ENCODE measurements at regions not wholly inside any gene's neighbourhood (a gene's known extent, or its start where the extent isn't known, plus 50 kb on each side); places are given as distances from the start of the nearest gene placed in this dataset.

DNA sequence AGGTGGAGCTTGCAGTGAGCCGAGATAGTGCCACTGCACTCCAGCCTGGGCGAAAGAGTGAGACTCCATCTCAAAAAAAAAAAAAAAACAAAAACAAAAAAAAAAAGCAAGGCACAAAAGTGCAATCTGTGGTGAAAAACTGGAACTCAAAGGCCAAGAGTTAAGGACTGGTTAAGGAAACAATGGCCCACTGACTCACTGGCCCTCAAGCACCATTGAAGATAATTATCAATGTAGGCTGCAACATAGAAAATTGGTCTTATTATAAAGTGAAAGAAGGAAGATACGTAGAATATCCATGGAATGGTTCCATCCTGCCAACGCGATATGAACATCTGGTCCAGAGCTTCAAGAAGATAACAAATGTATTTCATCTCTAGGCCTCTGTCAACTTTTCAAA is 444.2 kb downstream of the SOX9 start:
- 75 to 95% (median 87%) methylated on average over 5 of the region's 5 CpGs for WGBS, 4 donors
- no peak for DNase-seq
- intact Hi-C loops (cut with DNase I): loop anchor here in 6 of 10 donors (10.0 kb wide), 4 partner anchors 160 to 620 kb away; partner anchors contain the start of gene SSTR2 (in 1 of the 6)

DNA sequence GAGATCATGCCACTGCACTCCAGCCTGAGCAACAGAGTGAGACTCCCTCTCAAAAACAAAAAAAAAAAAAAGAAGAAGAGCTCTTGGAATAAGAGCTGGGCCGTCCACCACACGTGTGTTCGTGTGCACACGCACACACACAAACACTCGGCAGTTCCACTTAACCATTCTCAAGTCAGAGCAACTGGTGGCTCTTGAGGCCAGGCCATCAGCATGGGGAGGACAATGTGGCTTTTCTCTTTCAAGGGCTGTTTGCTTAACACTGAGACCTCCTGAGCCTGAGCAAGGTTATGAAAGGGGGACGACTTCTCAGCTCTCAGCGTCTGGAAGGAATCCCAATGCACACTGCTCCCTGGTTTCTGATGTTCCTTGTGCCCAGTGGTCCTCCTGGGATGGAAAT is 444.9 kb downstream of the SOX9 start:
- intact Hi-C loops (cut with DNase I): loop anchor here in 6 of 10 donors (10.0 kb wide), 4 partner anchors 159 to 619 kb away; partner anchors contain the start of gene SSTR2 (in 1 of the 6)
- no peak for DNase-seq
- H3K27ac ChIP-seq: no peak overlapping the region
- no peaks in the 10 kb centered on the region for H3K36me3 ChIP-seq
- H3K9me3 ChIP-seq: no peaks in the 10 kb centered on the region
- no peak for TF ChIP-seq POLR2A (IDR thresholded peaks at IDR 0.05)
- TF ChIP-seq, protein P1, sequence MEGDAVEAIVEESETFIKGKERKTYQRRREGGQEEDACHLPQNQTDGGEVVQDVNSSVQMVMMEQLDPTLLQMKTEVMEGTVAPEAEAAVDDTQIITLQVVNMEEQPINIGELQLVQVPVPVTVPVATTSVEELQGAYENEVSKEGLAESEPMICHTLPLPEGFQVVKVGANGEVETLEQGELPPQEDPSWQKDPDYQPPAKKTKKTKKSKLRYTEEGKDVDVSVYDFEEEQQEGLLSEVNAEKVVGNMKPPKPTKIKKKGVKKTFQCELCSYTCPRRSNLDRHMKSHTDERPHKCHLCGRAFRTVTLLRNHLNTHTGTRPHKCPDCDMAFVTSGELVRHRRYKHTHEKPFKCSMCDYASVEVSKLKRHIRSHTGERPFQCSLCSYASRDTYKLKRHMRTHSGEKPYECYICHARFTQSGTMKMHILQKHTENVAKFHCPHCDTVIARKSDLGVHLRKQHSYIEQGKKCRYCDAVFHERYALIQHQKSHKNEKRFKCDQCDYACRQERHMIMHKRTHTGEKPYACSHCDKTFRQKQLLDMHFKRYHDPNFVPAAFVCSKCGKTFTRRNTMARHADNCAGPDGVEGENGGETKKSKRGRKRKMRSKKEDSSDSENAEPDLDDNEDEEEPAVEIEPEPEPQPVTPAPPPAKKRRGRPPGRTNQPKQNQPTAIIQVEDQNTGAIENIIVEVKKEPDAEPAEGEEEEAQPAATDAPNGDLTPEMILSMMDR (IDR thresholded peaks at IDR 0.05): no peak
- WGBS, 4 donors: 86 to 91% (median 88%) methylated on average over 6 to 7 of the region's 7 CpGs
- ATAC-seq: no peak
- H3K27me3 ChIP-seq: peaks cover 0 to 14% (median 0%) of the 10 kb centered on the region in 9 donors
- H3K4me1 ChIP-seq: no peaks in the 10 kb centered on the region
- no peak overlapping the region for H3K4me3 ChIP-seq

More for the DNA sequence above, 444.2 kb downstream of the SOX9 start:
- ATAC-seq: no peak
- Histone ChIP-seq H3K4me1 (no peaks in the 10 kb centered on the region), H3K27me3 (peaks cover 0 to 14% (median 0%) of the 10 kb centered on the region in 9 donors), H3K9me3 (no peaks in the 10 kb centered on the region), H3K27ac (no peak overlapping the region), H3K36me3 (no peaks in the 10 kb centered on the region), H3K4me3 (no peak overlapping the region)
- no peak for TF ChIP-seq POLR2A (IDR thresholded peaks at IDR 0.05)
- TF ChIP-seq, protein P1 (IDR thresholded peaks at IDR 0.05): no peak

DNA sequence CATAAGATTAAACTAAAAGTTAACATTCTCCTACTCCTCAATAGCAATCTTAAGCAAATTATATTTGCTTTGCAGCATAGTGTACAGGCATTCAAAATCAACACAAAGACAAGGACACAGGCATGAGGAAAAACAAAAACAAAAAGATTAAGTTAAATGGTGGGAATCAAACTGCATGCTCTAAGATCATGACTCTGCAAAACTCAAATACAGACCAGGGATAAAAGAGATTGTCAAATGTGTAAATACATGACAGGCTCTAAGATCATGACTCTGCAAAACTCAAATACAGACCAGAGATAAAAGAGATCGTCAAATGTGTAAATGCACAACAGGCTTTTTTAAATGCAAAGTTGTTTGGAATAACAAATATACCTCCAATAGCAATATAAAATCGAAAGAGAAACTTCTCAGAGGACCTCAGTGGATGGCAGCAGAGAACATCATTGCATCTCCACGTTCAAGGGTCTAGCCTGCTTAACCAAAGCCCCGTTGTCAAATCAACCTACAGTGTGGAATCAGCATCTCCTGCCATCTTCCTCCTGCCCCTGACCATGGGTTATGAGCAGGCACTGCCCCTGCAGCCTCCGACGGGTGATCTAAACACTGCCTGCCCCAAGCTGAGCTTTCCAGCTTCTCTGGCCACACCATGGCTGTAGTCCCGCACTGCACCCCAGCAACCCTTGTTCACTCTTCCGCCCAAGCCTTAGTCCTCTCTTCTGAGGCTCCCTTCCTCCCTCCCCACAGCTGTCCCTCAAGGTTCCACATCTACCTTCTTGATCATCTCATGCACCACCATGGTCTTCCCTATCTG is 446.1 kb downstream of the SOX9 start:
- no peak for DNase-seq
- H3K27ac ChIP-seq: no peak overlapping the region
- H3K4me1 ChIP-seq: no peaks in the 10 kb centered on the region
- no peak overlapping the region for H3K4me3 ChIP-seq
- peaks cover 0 to 18% (median 0%) of the 10 kb centered on the region in 9 donors for H3K27me3 ChIP-seq
- WGBS, 4 donors: 67 to 81% (median 77%) methylated on average over 8 of the region's 8 CpGs
- intact Hi-C loops (cut with DNase I): loop anchor here in 6 of 10 donors (10.0 kb wide), 4 partner anchors 158 to 618 kb away; partner anchors contain the start of gene SSTR2 (in 1 of the 6)
- no peak for TF ChIP-seq POLR2A (IDR thresholded peaks at IDR 0.05)
- TF ChIP-seq, protein P1 (IDR thresholded peaks at IDR 0.05): no peak
- ATAC-seq: no peak
- H3K36me3 ChIP-seq: no peaks in the 10 kb centered on the region
- no peaks in the 10 kb centered on the region for H3K9me3 ChIP-seq

DNA sequence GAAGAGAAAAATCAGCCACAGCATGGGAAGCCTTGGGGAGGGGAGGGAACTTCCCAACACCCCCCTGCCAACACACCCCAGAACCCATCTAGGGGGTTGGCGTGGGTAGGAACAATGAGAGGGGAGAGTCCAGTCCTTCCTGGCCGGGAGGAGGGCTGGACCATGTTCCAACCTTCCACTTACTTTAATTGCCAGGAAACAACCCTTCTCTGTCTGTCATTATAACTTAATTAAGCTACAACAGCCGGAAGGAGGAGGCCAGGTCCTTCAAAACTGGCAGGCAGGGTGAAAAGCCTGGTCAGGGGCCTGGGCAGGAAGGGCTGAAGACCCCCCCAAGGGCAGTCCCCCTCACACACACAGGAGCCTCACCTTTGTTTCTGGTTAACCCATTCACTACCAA is 447.0 kb downstream of the SOX9 start:
- no peak overlapping the region for H3K27ac ChIP-seq
- ATAC-seq (no peak), DNase-seq (no peak)
- no peak for TF ChIP-seq POLR2A (IDR thresholded peaks at IDR 0.05)
- TF ChIP-seq, protein P1 (IDR thresholded peaks at IDR 0.05): no peak
- H3K4me1 ChIP-seq: no peaks in the 10 kb centered on the region
- H3K27me3 ChIP-seq: peaks cover 0 to 18% (median 0%) of the 10 kb centered on the region in 9 donors
- intact Hi-C loops (cut with DNase I): loop anchor here in 6 of 10 donors (10.0 kb wide), 4 partner anchors 157 to 617 kb away; partner anchors contain the start of gene SSTR2 (in 1 of the 6)
- H3K9me3 ChIP-seq: no peaks in the 10 kb centered on the region
- no peak overlapping the region for H3K4me3 ChIP-seq
- no peaks in the 10 kb centered on the region for H3K36me3 ChIP-seq
- 37 to 48% (median 42%) methylated on average over 3 of the region's 3 CpGs for WGBS, 4 donors

All from heart left ventricle (tissue), 16 donors.